Testis (tissue), 2 donors: ENCODE measurements at regions not wholly inside any gene's neighbourhood (a gene's known extent, or its start where the extent isn't known, plus 50 kb on each side); places are given as distances from the start of the nearest gene placed in this dataset.

Experiments used
- CTCF ChIP-seq, 3 experiments: fragments of 450-650 bp in 2 of 3; fragments of 200-600 bp in 1 of 3; sonication (generic) in 1 of 3; IDR thresholded peaks; one replicate each; pipeline ENCODE4 v1.5.1; 2016 to 2019; ENCODE audit warnings: antibody characterized with exemption in 3 of 3, mild to moderate bottlenecking in 2 of 3, moderate library complexity in 1 of 3
- POLR2A ChIP-seq: fragments of 450-650 bp; IDR thresholded peaks from one replicate; pipeline ENCODE4 v1.6.1; 2017; ENCODE audit warnings: antibody characterized with exemption, mild to moderate bottlenecking, moderate library complexity

- no peak for TF ChIP-seq CTCF (IDR thresholded peaks at IDR 0.05)
- no peak for TF ChIP-seq POLR2A
Observed at GRCh38 chr18:65175681-65176080, 575.1 kb upstream of the CDH7 start.
